SK-N-SH (cell line): ENCODE measurements at regions not wholly inside any gene's neighbourhood (a gene's known extent, or its start where the extent isn't known, plus 50 kb on each side); places are given as distances from the start of the nearest gene placed in this dataset.

Experiments
- ELF1 ChIP-seq: IDR thresholded peaks from 2 replicates; pipeline ENCODE4 v1.4.0; 2012
- EZH2phosphoT487 ChIP-seq: fragments of 200-600 bp; sonication (generic); IDR thresholded peaks from 2 replicates; pipeline ENCODE4 v1.6.1; 2017; ENCODE audit warnings: low read depth, mixed run types, mild to moderate bottlenecking, antibody characterized with exemption, moderate library complexity, borderline replicate concordance
- POLR2AphosphoS5 ChIP-seq: IDR thresholded peaks from 2 replicates; pipeline ENCODE4 v1.6.1; 2012; ENCODE audit warnings: low read depth, low read length
- RFX5 ChIP-seq: IDR thresholded peaks from 2 replicates; pipeline ENCODE4 v1.6.1; 2012; ENCODE audit warnings: mild to moderate bottlenecking, improper control_type of control experiment, low read length
- SMC3 ChIP-seq: IDR thresholded peaks from 2 replicates; pipeline ENCODE4 v1.6.1; 2012; ENCODE audit warnings: low read depth, low read length, improper control_type of control experiment
- TCF12 ChIP-seq: IDR thresholded peaks from 2 replicates; pipeline ENCODE4 v1.4.0; 2012
- TF ChIP-seq, protein P1 (sequence below): fragments of 200-600 bp; sonication (generic); IDR thresholded peaks from 2 replicates; pipeline ENCODE4 v1.6.1; 2017; ENCODE audit warnings: antibody characterized with exemption, mild to moderate bottlenecking, moderate library complexity
- TF ChIP-seq, protein P2 (sequence below): fragments of 150-350 bp; IDR thresholded peaks from 2 replicates; pipeline ENCODE4 v1.6.1; 2017; ENCODE audit warnings: antibody characterized with exemption, low read length, low read depth, borderline replicate concordance
- TF ChIP-seq, protein P3 (sequence below): IDR thresholded peaks from 2 replicates; pipeline ENCODE4 v1.4.0; 2012; ENCODE audit warnings: low read depth, borderline replicate concordance

DNA sequence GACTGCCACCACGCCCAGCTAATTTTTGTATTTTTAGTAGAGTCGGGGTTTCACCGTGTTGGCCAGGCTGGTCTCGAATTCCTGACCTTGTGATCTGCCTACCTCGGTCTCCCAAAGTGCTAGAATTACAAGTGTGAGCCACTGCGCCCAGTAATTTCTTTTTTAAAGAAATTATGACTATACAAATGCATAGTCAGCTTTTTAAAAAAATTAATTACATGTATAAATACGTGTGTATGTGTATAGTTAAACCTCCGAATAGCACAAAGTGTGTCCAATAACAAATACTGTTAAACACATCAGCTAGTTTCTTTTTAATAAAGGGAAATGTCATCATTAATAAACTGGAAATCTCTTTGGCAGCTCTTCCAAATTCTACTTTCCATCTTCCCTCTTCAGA, 135.5 kb upstream of the SALL4 start:
- TF ChIP-seq, protein P1, sequence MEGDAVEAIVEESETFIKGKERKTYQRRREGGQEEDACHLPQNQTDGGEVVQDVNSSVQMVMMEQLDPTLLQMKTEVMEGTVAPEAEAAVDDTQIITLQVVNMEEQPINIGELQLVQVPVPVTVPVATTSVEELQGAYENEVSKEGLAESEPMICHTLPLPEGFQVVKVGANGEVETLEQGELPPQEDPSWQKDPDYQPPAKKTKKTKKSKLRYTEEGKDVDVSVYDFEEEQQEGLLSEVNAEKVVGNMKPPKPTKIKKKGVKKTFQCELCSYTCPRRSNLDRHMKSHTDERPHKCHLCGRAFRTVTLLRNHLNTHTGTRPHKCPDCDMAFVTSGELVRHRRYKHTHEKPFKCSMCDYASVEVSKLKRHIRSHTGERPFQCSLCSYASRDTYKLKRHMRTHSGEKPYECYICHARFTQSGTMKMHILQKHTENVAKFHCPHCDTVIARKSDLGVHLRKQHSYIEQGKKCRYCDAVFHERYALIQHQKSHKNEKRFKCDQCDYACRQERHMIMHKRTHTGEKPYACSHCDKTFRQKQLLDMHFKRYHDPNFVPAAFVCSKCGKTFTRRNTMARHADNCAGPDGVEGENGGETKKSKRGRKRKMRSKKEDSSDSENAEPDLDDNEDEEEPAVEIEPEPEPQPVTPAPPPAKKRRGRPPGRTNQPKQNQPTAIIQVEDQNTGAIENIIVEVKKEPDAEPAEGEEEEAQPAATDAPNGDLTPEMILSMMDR, result no peak
- TF ChIP-seq POLR2AphosphoS5 (no peak), TCF12 (no peak), SMC3 (no peak), RFX5 (no peak), ELF1 (no peak), EZH2phosphoT487 (no peak)
- TF ChIP-seq, protein P2, sequence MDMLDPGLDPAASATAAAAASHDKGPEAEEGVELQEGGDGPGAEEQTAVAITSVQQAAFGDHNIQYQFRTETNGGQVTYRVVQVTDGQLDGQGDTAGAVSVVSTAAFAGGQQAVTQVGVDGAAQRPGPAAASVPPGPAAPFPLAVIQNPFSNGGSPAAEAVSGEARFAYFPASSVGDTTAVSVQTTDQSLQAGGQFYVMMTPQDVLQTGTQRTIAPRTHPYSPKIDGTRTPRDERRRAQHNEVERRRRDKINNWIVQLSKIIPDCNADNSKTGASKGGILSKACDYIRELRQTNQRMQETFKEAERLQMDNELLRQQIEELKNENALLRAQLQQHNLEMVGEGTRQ, result no peak
- TF ChIP-seq, protein P3, sequence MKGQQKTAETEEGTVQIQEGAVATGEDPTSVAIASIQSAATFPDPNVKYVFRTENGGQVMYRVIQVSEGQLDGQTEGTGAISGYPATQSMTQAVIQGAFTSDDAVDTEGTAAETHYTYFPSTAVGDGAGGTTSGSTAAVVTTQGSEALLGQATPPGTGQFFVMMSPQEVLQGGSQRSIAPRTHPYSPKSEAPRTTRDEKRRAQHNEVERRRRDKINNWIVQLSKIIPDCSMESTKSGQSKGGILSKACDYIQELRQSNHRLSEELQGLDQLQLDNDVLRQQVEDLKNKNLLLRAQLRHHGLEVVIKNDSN, result no peak
